ENCODE measurements at regions not wholly inside any gene's neighbourhood (a gene's known extent, or its start where the extent isn't known, plus 50 kb on each side); places are given as distances from the start of the nearest gene placed in this dataset.
"Not testable (repeated sequence)": the region's sequence is repeated elsewhere in the genome, so short reads cannot be mapped to it uniquely, and the experiment has no call there.

- no peak for DNase-seq
Observed at GRCh38 chr4:13762130-13762529, 134.6 kb upstream of the BOD1L1 start.

- DNase-seq: no peak
Observed at GRCh38 chr4:13763707-13764106, 136.2 kb upstream of the BOD1L1 start.

- no peak for DNase-seq
Observed at GRCh38 chr4:13765539-13765938, 138.0 kb upstream of the BOD1L1 start.

- DNase-seq: peak in 1 of 51 donors; percentile 13
Observed at GRCh38 chr4:13766761-13767540, 139.4 kb upstream of the BOD1L1 start.

- DNase-seq: no peak
Observed at GRCh38 chr4:13777341-13777740, 149.8 kb upstream of the BOD1L1 start.

GRCh38 chr4:13778367-13778766, 150.8 kb upstream of the BOD1L1 start:
- no peak for DNase-seq

- DNase-seq: no peak
Observed at GRCh38 chr4:13782231-13782630, 154.7 kb upstream of the BOD1L1 start.

GRCh38 chr4:13783800-13784411, 156.4 kb upstream of the BOD1L1 start:
- DNase-seq: peak in 40 of 51 donors; percentile 5 to 94 (median 53)

- no peak for DNase-seq
Observed at GRCh38 chr4:13793020-13793710, 165.6 kb upstream of the BOD1L1 start.

- no peak for DNase-seq
Observed at GRCh38 chr4:13794819-13795565, 167.5 kb upstream of the BOD1L1 start.

- DNase-seq: no peak
Observed at GRCh38 chr4:13797061-13797460, 169.5 kb upstream of the BOD1L1 start.

GRCh38 chr4:13815231-13815630, 187.7 kb upstream of the BOD1L1 start:
- no peak for DNase-seq

GRCh38 chr4:13816472-13816871, 188.9 kb upstream of the BOD1L1 start:
- no peak for DNase-seq

- DNase-seq: no peak
Observed at GRCh38 chr4:13821522-13821921, 194.0 kb upstream of the BOD1L1 start.

- DNase-seq: not testable (repeated sequence)
Observed at GRCh38 chr4:13825822-13826221, 198.3 kb upstream of the BOD1L1 start.

GRCh38 chr4:13829457-13829856, 201.9 kb upstream of the BOD1L1 start:
- no peak for DNase-seq

GRCh38 chr4:13830449-13830848, 202.9 kb upstream of the BOD1L1 start:
- peak in 1 of 51 donors; percentile 0 for DNase-seq

GRCh38 chr4:13833171-13833804, 205.8 kb upstream of the BOD1L1 start:
- DNase-seq: no peak

- DNase-seq: no peak
Observed at GRCh38 chr4:13836946-13837912, 209.7 kb upstream of the BOD1L1 start.

Measured in hypothalamus (tissue), 51 donors.